Fibroblast of lung (primary cell): ENCODE measurements at regions not wholly inside any gene's neighbourhood (a gene's known extent, or its start where the extent isn't known, plus 50 kb on each side); places are given as distances from the start of the nearest gene placed in this dataset.

Experiments used
- DNase-seq, 2 donors: peaks; one replicate each; pipeline versions ENCODE4 v3.0.0 to v3.0.0-alpha.2; 2010; ENCODE audit warnings: low read depth in 2 of 2
- H2AFZ ChIP-seq: 2 replicates; pipeline ENCODE4 v1.5.1; 2012; ENCODE audit warnings: low read length, control low read depth, inconsistent platforms
- H3K27ac ChIP-seq: 2 replicates; pipeline ENCODE4 v1.5.1; 2011; ENCODE audit warnings: low read length, control low read depth; ENCODE audit not compliant: insufficient read depth
- H3K27me3 ChIP-seq: 2 replicates; pipeline ENCODE4 v1.5.1; 2011; ENCODE audit warnings: mild to moderate bottlenecking, low read length; ENCODE audit not compliant: control insufficient read depth, insufficient read depth
- H3K36me3 ChIP-seq: 2 replicates; pipeline ENCODE4 v1.5.1; 2011; ENCODE audit warnings: low read length; ENCODE audit not compliant: control insufficient read depth, insufficient read depth
- H3K4me1 ChIP-seq: 2 replicates; pipeline ENCODE4 v1.5.1; 2011; ENCODE audit warnings: low read length; ENCODE audit not compliant: control insufficient read depth, insufficient read depth; ENCODE audit errors: extremely low read depth
- H3K4me2 ChIP-seq: 2 replicates; pipeline ENCODE4 v1.5.1; 2011; ENCODE audit warnings: low read length, control low read depth; ENCODE audit not compliant: insufficient read depth; ENCODE audit errors: extremely low read depth
- H3K4me3 ChIP-seq, 4 experiments: fragments of 200-600 bp in 1 of 4; sonication (generic) in 1 of 4; replicated peaks in 1 of 4; 2 replicates each; pipeline ENCODE4 v1.5.1; 2011 to 2016; ENCODE audit warnings: low read length in 4 of 4, low read depth in 3 of 4, mild to moderate bottlenecking in 3 of 4, control low read depth in 2 of 4, inconsistent platforms in 1 of 4, mixed read lengths in 1 of 4; ENCODE audit not compliant: insufficient read depth in 1 of 4; ENCODE audit errors: control extremely low read depth in 1 of 4
- H3K79me2 ChIP-seq: 2 replicates; pipeline ENCODE4 v1.5.1; 2012; ENCODE audit warnings: mild to moderate bottlenecking, low read length, inconsistent platforms; ENCODE audit not compliant: control insufficient read depth, insufficient read depth
- H3K9ac ChIP-seq: 2 replicates; pipeline ENCODE4 v1.5.1; 2011; ENCODE audit warnings: mild to moderate bottlenecking, low read length, control low read depth; ENCODE audit not compliant: insufficient read depth
- H3K9me3 ChIP-seq: 2 replicates; pipeline ENCODE4 v1.5.1; 2012; ENCODE audit warnings: low read depth, low read length; ENCODE audit not compliant: control insufficient read depth, insufficient read depth
- H4K20me1 ChIP-seq: 2 replicates; pipeline ENCODE4 v1.5.1; 2011; ENCODE audit warnings: low read length; ENCODE audit not compliant: control insufficient read depth, insufficient read depth; ENCODE audit errors: extremely low read depth
- EZH2 ChIP-seq: IDR thresholded peaks from 2 replicates; pipeline ENCODE4 v1.5.1; 2012; ENCODE audit warnings: low read length, control low read depth, mild to moderate bottlenecking; ENCODE audit errors: missing control alignments
- TF ChIP-seq, protein P1 (sequence below), 2 donors: IDR thresholded peaks in 1 of 2; conservative IDR thresholded peaks in 1 of 2; 1 replicate in 1 of 2; 2 replicates in 1 of 2; pipeline ENCODE4 v1.5.1; 2011 to 2012; ENCODE audit warnings: low read length in 2 of 2, control low read depth in 1 of 2, inconsistent platforms in 1 of 2, low read depth in 1 of 2, mild to moderate bottlenecking in 1 of 2

DNA sequence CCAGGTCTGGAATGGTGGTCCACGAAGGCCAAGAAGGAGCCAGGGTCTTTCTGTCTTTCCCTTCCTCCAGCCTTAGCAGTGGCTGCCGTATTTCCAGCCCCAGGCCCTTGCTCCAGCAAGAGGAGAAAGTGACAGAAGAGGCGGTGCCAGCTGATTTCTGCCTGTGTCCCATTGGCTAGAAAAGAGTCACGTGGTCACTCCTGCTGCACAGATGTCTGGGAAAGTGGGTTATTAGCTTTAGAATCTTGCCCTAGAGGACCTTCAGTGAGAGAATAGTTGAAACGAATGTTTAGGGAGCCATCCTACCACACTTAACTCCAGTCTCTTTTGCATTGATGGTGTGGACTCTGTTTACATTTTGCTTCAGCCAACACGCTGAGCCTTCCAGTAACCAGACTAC is 99.3 kb upstream of the BCOR start:
- Histone ChIP-seq H4K20me1 (no peaks in the 10 kb centered on the region), H2AFZ (no peak overlapping the region)
- TF ChIP-seq, protein P1, sequence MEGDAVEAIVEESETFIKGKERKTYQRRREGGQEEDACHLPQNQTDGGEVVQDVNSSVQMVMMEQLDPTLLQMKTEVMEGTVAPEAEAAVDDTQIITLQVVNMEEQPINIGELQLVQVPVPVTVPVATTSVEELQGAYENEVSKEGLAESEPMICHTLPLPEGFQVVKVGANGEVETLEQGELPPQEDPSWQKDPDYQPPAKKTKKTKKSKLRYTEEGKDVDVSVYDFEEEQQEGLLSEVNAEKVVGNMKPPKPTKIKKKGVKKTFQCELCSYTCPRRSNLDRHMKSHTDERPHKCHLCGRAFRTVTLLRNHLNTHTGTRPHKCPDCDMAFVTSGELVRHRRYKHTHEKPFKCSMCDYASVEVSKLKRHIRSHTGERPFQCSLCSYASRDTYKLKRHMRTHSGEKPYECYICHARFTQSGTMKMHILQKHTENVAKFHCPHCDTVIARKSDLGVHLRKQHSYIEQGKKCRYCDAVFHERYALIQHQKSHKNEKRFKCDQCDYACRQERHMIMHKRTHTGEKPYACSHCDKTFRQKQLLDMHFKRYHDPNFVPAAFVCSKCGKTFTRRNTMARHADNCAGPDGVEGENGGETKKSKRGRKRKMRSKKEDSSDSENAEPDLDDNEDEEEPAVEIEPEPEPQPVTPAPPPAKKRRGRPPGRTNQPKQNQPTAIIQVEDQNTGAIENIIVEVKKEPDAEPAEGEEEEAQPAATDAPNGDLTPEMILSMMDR (conservative IDR thresholded peaks at IDR 0.05 in 1 of 2, IDR thresholded peaks at IDR 0.05 in 1 of 2; ENCODE audit: low read depth in 1 of 2, low read length in 2 of 2): no peak
- TF ChIP-seq EZH2: no peak

DNA sequence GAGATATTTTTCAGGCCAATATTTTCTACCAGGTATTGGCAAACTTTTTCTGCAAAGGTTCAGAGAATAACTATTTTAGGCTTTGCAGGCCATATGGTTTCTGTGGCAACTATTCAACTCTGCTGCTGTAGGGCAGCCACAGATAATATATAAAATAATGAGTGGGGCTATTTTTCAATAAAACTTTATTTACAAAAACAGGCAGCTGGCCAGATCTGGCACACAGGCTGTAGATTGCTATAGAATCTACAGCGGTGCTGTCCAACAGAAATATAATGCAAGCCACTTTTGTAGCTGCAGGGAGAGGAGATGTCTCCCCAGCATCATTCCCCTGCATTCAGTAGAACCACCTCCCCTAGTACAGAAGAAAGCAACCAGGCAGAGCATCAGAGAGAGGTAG is 97.6 kb upstream of the BCOR start:
- Histone ChIP-seq H3K79me2 (no peaks in the 10 kb centered on the region), H3K4me3 (no peak overlapping the region), H3K4me2 (no peak overlapping the region), H3K4me1 (no peaks in the 10 kb centered on the region), H3K9ac (no peak overlapping the region), H3K9me3 (no peaks in the 10 kb centered on the region), H3K27ac (no peak overlapping the region), H2AFZ (no peak overlapping the region), H3K36me3 (no peaks in the 10 kb centered on the region), H3K27me3 (no peaks in the 10 kb centered on the region), H4K20me1 (no peaks in the 10 kb centered on the region)
- TF ChIP-seq, protein P1 (conservative IDR thresholded peaks at IDR 0.05 in 1 of 2, IDR thresholded peaks at IDR 0.05 in 1 of 2; ENCODE audit: low read depth in 1 of 2, low read length in 2 of 2): no peak
- TF ChIP-seq EZH2: no peak
- no peak for DNase-seq

More for the DNA sequence above, 99.3 kb upstream of the BCOR start:
- H3K27ac ChIP-seq: no peak overlapping the region
- H3K4me2 ChIP-seq: no peak overlapping the region
- H3K27me3 ChIP-seq: no peaks in the 10 kb centered on the region
- H3K79me2 ChIP-seq: no peaks in the 10 kb centered on the region
- DNase-seq: no peak
- H3K4me3 ChIP-seq: no peak overlapping the region
- no peak overlapping the region for H3K9ac ChIP-seq
- no peaks in the 10 kb centered on the region for H3K9me3 ChIP-seq
- no peaks in the 10 kb centered on the region for H3K36me3 ChIP-seq
- no peaks in the 10 kb centered on the region for H3K4me1 ChIP-seq

DNA sequence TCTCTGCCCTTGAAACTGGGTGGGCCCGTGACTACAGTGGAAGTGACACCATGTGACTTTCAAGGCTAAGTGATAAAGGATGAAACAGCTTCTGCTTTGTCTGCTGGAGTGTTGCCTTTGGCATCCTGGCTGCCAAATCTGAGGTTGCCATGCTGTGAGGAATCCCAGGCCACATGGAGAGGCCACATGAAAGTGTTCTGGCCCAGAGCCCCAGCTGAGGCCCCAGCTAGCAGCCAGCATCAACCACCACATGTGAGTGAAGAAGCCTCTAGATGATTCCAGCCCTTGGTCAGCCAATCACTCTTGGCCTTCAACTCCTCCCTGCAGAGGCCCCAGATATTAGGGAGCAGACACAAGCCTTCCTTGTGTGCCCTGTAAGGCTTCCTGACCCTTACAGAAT is 94.4 kb upstream of the BCOR start:
- no peak overlapping the region for H3K4me3 ChIP-seq
- no peak overlapping the region for H3K9ac ChIP-seq
- no peaks in the 10 kb centered on the region for H4K20me1 ChIP-seq
- H3K36me3 ChIP-seq: no peaks in the 10 kb centered on the region
- H3K4me2 ChIP-seq: no peak overlapping the region
- no peaks in the 10 kb centered on the region for H3K4me1 ChIP-seq
- H2AFZ ChIP-seq: no peak overlapping the region
- H3K27me3 ChIP-seq: no peaks in the 10 kb centered on the region
- H3K27ac ChIP-seq: no peak overlapping the region
- TF ChIP-seq, protein P1 (conservative IDR thresholded peaks at IDR 0.05 in 1 of 2, IDR thresholded peaks at IDR 0.05 in 1 of 2; ENCODE audit: low read depth in 1 of 2, low read length in 2 of 2): no peak
- TF ChIP-seq EZH2: no peak
- DNase-seq: no peak
- no peaks in the 10 kb centered on the region for H3K9me3 ChIP-seq
- H3K79me2 ChIP-seq: no peaks in the 10 kb centered on the region
